Erythroblast (primary cell): ENCODE measurements at regions not wholly inside any gene's neighbourhood (a gene's known extent, or its start where the extent isn't known, plus 50 kb on each side); places are given as distances from the start of the nearest gene placed in this dataset.

Source experiments
- DNase-seq, 2 experiments: peaks; one replicate each; lab custom pipeline; 2025; lab: John Stamatoyannopoulos, UW
- GATA1 ChIP-seq: IDR thresholded peaks from 2 replicates; pipeline ENCODE4 v1.6.1; 2011; ENCODE audit warnings: low read depth, mild to moderate bottlenecking, control low read depth, low read length, moderate library complexity
- POLR2A ChIP-seq: IDR thresholded peaks from 2 replicates; pipeline ENCODE4 v1.6.1; 2011; ENCODE audit warnings: mild to moderate bottlenecking, low read length

- DNase-seq, result no peak
- no peak for TF ChIP-seq POLR2A
- no peak for TF ChIP-seq GATA1
Measured at GRCh38 chr2:16195681-16196070, 255.3 kb downstream of the MYCN start.

- no peak for DNase-seq
- TF ChIP-seq POLR2A (no peak), GATA1 (no peak)
Measured at GRCh38 chr2:16194931-16195680, 254.8 kb downstream of the MYCN start.

- DNase-seq, result no peak
- no peak for TF ChIP-seq GATA1
Measured at GRCh38 chr2:16194530-16194929, 254.2 kb downstream of the MYCN start.

DNA sequence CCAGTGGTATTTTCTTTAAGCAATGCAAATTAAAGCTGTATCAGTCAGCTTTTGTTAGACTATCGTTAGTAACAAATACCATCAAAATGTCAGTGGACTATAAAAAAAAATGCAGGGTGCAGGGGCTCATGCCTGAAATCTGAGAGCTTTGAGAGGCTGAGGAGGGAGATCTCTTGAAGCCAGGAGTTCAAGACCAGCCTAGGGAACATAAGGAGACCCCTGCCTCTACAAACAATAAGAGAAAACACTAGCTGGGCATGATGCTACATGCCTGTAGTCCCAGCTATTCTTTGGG is 253.7 kb downstream of the MYCN start:
- DNase-seq, result no peak
- no peak for TF ChIP-seq GATA1
- no peak for TF ChIP-seq POLR2A

GRCh38 chr2:16192416-16193216 is 252.3 kb downstream of the MYCN start:
- TF ChIP-seq POLR2A (no peak), GATA1 (no peak)
- no peak for DNase-seq

DNA sequence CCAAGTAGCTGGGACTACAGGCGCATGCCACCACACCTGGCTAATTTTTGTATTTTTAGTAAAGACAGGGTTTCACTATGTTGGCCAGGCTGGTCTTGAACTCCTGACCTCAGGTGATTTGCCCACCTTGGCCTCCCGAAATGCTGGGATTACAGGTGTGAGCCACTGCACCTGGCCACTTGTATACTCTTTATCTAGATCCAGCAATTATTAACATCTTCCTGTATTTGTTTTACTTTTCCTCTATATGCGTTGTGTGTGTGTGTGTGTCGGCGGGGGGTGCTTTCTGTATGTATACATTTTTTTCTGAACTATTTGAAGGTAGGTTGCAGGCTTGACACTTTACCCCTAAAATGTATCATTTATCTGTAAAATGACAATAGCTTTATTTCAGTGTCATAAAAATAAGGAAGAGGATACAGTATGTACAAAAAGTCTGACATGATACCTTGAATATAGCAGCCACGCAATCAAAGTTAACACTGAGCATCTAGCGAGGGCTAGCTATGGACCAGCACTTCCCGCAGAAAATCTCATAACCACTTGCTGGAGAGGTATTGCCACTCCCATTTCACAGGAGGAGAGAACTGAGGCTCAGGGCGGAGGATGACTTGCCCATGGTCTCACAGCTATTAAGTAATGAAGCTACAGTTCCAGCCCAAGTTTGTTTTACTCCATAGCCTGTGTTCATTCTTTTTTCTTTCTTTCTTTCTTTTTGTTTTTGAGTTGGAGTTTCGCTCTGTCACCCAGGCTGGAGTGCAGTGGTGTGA is 251.3 kb downstream of the MYCN start:
- TF ChIP-seq GATA1, result no peak
- TF ChIP-seq POLR2A, result no peak

DNA sequence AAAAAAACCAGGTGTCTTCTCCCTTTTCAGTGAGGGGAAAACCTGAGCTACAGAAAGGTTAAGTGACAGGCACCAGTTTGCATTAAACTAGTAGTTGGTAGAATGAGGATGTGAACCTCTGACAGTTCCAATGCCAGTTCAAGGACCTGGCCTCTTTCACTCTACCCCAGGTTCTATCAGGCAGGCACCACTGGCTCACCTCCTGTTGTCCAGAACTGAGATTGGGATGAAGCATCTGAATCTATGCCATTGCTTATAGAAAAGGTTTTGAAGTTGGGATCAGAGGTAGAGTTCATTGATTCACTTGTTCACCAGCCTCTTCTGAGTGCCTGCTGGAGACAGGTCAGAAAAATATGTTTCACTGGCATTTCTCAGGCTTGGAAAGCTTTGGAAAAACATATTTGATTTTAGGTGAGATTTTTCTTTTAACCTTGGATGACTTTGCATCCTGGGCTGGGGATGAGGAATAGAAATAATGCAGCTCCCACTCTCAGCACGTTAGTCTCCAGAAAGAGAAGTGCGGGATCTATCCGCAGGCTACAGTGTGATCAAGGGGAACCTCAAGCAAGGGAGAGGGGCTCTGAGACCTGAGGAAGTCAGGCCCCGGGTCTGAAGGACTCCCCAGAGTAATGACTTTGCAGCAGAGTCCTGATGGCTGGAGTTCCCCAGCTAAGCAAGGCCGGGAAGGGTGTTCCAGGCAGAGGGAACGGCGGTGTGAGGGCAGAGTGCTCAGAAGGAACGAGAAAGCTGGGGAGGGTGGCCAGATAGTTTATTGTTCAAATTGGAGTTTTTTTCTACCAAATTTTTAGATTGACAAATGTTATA is 250.3 kb downstream of the MYCN start:
- no peak for DNase-seq
- TF ChIP-seq POLR2A, result no peak
- TF ChIP-seq GATA1, result no peak

More for the DNA sequence above, 251.3 kb downstream of the MYCN start:
- no peak for DNase-seq

DNA sequence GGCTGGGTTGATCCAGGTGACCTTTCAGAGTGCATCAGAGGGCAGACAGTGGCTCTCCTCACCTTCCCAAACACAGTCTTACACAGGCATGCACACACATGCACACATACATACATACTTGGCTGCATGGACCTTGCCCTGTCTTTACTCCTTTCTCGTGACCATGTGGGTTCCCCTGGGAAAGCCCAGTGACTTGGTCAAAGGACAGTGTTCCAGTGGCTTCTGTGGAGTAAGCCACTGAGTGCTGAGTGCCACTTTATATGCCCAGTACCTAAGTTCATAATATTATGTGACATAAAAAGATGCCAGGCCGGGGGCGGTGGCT is 249.4 kb downstream of the MYCN start:
- no peak for TF ChIP-seq POLR2A
- TF ChIP-seq GATA1, result no peak
- DNase-seq, result no peak

GRCh38 chr2:16189029-16189835 is 248.9 kb downstream of the MYCN start:
- TF ChIP-seq GATA1, result no peak
- no peak for DNase-seq

GRCh38 chr2:16188261-16188890 is 248.0 kb downstream of the MYCN start:
- TF ChIP-seq POLR2A (no peak), GATA1 (no peak)

DNA sequence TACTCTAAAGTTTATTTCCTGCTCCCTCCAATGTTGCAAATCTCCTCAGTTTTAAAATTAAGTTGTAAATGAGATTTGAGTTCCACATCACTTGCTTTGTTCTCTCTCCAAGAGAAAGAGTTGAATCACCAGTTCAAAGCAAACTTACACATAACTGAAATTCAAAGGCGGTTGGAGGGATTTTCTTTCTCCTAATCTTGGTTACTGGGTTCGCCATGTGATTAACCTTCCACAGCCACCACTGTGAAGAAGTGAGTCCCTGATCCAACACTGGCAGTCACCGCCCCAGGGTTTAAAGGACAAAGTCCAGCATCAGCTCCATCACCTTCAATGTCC is 247.1 kb downstream of the MYCN start:
- DNase-seq, result no peak
- TF ChIP-seq POLR2A (no peak), GATA1 (no peak)

More at GRCh38 chr2:16188261-16188890, 248.0 kb downstream of the MYCN start:
- DNase-seq, result no peak
